Psoas muscle (tissue), 7 donors: ENCODE measurements at regions not wholly inside any gene's neighbourhood (a gene's known extent, or its start where the extent isn't known, plus 50 kb on each side); places are given as distances from the start of the nearest gene placed in this dataset.

Experiments
- ATAC-seq, 4 donors: fragments of 200-7000 bp; cut with Tn5 transposase; one replicate each; pipeline ENCODE4 v1.9.1; 2020; ENCODE audit warnings: moderate library complexity in 3 of 4, mild to moderate bottlenecking in 2 of 4
- DNase-seq, 2 donors: peaks; one replicate each; pipeline ENCODE4 v3.0.0-alpha.2; 2020
- H3K27ac ChIP-seq: fragments of 200-600 bp; one replicate; pipeline ENCODE4 v1.8.0; 2022
- H3K27me3 ChIP-seq, 3 donors: fragments of 200-600 bp in 1 of 3; one replicate each; pipeline versions ENCODE4 v1.6.1 to v1.8.0; 2013 to 2022; ENCODE audit warnings: low read length in 2 of 3, mild to moderate bottlenecking in 2 of 3, moderate library complexity in 1 of 3; ENCODE audit not compliant: insufficient read depth in 3 of 3
- H3K36me3 ChIP-seq, 2 donors: fragments of 200-600 bp in 1 of 2; one replicate each; pipeline versions ENCODE4 v1.6.1 to v1.8.0; 2013 to 2022; ENCODE audit warnings: low read depth in 1 of 2, mild to moderate bottlenecking in 1 of 2, moderate library complexity in 1 of 2; ENCODE audit not compliant: insufficient read depth in 1 of 2
- H3K4me1 ChIP-seq: fragments of 200-600 bp; one replicate; pipeline ENCODE4 v1.8.0; 2022
- H3K4me3 ChIP-seq: fragments of 200-600 bp; one replicate; pipeline ENCODE4 v1.8.0; 2022; ENCODE audit warnings: mild to moderate bottlenecking
- H3K9me3 ChIP-seq: fragments of 200-600 bp; one replicate; pipeline ENCODE4 v1.8.0; 2022
- WGBS, 3 donors: extraction: QIAGEN DNeasy Blood & Tissue Kit; methylation state at CpG; one replicate each; pipeline versions ENCODE4 v1.1.6 to v1.1.7; 2013; 5-methylcytosine and 5-hydroxymethylcytosine counted together
- intact Hi-C, 2 donors: fragments of 100-400 bp; cut with DNase I; formaldehyde crosslinking; loops; one replicate each; pipeline versions ENCODE4 v1.11.0 to v1.14.2; 2022
- TF ChIP-seq, protein P1 (sequence below): fragments of 200-600 bp; IDR thresholded peaks from one replicate; pipeline ENCODE4 v1.8.0; 2022; ENCODE audit warnings: antibody characterized with exemption
- donor health status: healthy with polysubstance abuse.
- donor health status: DM: no; HTN: no; CAD: no; lungs with moderate emphysema.
- donor health status: Bipolar disorder and iron deficiency.
- donor health status: healthy.
- donor health status: DM: yes; HTN: yes; CAD: no.
- donor health status: DM: no; HTN: no; CAD: no.
- donor health status: DM: yes; HTN: yes; CAD: no.

DNA sequence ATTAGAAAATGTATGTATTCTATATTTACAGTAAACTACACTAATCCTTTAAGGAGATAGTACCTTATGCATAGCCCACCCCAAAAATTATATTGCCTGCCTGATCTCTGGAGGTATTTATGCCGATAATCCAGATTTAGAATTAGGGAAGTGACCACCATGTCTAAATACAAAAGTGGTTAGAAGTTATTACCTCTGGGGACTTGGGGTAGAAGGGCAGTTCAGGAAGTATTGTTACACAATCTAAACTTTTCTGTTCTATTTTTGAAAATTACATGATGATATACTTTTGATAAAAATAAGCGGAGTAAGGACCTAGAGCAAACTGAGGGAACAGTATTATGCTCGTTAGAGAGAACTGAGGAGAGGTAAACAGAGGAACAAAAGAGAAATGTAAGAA is 90.5 kb upstream of the ZP4 start:
- TF ChIP-seq, protein P1, sequence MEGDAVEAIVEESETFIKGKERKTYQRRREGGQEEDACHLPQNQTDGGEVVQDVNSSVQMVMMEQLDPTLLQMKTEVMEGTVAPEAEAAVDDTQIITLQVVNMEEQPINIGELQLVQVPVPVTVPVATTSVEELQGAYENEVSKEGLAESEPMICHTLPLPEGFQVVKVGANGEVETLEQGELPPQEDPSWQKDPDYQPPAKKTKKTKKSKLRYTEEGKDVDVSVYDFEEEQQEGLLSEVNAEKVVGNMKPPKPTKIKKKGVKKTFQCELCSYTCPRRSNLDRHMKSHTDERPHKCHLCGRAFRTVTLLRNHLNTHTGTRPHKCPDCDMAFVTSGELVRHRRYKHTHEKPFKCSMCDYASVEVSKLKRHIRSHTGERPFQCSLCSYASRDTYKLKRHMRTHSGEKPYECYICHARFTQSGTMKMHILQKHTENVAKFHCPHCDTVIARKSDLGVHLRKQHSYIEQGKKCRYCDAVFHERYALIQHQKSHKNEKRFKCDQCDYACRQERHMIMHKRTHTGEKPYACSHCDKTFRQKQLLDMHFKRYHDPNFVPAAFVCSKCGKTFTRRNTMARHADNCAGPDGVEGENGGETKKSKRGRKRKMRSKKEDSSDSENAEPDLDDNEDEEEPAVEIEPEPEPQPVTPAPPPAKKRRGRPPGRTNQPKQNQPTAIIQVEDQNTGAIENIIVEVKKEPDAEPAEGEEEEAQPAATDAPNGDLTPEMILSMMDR, result no peak

DNA sequence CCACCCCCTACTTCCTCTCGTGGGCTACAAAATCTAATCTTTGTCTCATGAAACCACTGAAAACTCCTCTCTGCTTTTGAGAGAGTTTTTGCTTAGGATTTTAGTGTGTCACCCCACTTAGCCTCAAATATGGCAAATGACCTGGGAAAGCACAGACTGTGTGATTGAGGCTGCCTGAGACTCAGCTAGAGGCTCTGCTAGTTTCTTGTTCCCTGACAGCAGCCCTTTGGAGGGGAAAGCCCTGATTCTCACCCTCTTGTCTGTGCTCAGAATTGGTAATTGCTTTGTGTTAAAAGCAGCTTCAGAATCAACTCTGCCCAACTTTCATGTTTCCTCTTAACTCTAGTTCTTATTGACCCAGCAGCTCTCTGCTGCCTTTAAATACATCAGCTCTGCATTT is 85.6 kb upstream of the ZP4 start:
- 23 to 54% (median 48%) methylated on average over 1 of the region's 1 CpG for WGBS, 3 donors
- no peak overlapping the region for H3K27ac ChIP-seq
- intact Hi-C loops, result no loop called here
- no peaks in the 10 kb centered on the region for H3K4me1 ChIP-seq
- H3K27me3 ChIP-seq, result no peaks in the 10 kb centered on the region
- ATAC-seq (no peak), DNase-seq (no peak)
- no peak overlapping the region for H3K4me3 ChIP-seq
- no peaks in the 10 kb centered on the region for H3K9me3 ChIP-seq
- TF ChIP-seq, protein P1, result no peak
- H3K36me3 ChIP-seq, result no peaks in the 10 kb centered on the region

More for the DNA sequence above, 90.5 kb upstream of the ZP4 start:
- WGBS, 3 donors, result 73 to 81% (median 77%) methylated on average over 3 of the region's 3 CpGs
- Histone ChIP-seq H3K9me3 (no peaks in the 10 kb centered on the region), H3K27me3 (no peaks in the 10 kb centered on the region), H3K36me3 (no peaks in the 10 kb centered on the region), H3K4me1 (no peaks in the 10 kb centered on the region), H3K27ac (no peak overlapping the region), H3K4me3 (no peak overlapping the region)
- ATAC-seq (no peak), DNase-seq (no peak)
- intact Hi-C loops, result no loop called here

DNA sequence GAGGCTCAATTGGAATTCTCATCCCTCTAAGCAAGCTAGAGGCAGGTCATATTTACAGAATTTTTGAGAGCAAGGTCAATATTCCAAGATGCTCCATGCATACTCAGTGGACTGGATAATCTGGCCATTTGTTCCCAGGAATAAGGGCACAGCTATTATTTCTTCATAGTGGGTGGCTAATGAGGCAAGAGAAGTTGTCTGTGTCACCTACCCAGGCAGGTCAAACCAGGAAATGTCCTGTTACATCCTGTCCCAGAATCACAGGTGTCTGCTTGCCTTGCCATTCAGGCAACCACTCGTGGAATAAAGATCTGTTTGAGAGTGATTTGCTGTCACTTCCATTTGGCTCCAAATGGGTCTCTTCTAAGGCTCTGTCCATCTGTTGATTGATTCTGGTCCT is 85.2 kb upstream of the ZP4 start:
- Histone ChIP-seq H3K36me3 (no peaks in the 10 kb centered on the region), H3K4me1 (no peaks in the 10 kb centered on the region), H3K9me3 (no peaks in the 10 kb centered on the region), H3K27ac (no peak overlapping the region), H3K4me3 (no peak overlapping the region), H3K27me3 (no peaks in the 10 kb centered on the region)
- intact Hi-C loops, result no loop called here
- TF ChIP-seq, protein P1, result no peak
- 5 to 11% (median 8%) methylated on average over 1 of the region's 1 CpG for WGBS, 3 donors
- ATAC-seq (no peak), DNase-seq (no peak)

DNA sequence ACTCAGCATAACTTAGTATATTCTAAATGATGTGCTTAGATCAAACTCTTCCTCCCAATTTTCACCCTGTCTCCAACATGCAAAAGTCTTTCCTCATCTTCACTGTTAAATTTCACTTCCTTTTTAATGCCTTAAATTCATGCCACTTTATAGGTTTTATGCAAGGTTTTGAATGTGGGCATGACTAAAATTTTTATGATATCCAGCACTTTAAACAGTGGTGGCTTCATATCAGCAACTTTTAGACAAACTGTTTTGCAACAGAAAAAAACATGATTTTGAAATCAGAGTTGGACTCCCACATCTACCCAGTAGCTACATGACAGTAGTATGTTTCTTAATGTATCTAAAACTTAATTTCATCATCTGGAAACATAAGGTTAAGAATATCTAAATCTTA is 84.7 kb upstream of the ZP4 start:
- Histone ChIP-seq H3K27me3 (no peaks in the 10 kb centered on the region), H3K4me1 (no peaks in the 10 kb centered on the region), H3K4me3 (no peak overlapping the region), H3K27ac (no peak overlapping the region), H3K36me3 (no peaks in the 10 kb centered on the region), H3K9me3 (no peaks in the 10 kb centered on the region)
- intact Hi-C loops, result no loop called here
- TF ChIP-seq, protein P1, result no peak
- DNase-seq (no peak), ATAC-seq (no peak)

DNA sequence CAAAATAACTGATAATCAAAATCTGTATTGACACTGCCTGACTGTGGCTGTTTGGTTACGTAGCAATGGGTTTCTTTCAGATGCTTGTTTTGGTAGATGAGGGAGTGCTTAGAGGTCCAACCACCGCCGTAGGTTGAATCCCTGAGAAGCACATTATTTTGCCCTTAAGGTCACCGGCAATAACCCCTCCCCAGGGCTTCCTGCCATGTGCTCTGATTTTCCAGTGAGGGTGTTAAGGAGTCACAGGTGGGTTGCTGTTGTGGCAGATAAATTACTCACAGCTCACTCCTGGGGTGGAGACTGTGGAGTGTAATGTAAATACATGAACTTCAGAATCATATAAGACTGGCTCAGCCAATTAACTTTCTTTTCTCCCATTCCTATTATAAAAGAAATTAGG is 81.5 kb upstream of the ZP4 start:
- no peaks in the 10 kb centered on the region for H3K4me1 ChIP-seq
- H3K9me3 ChIP-seq, result no peaks in the 10 kb centered on the region
- no peaks in the 10 kb centered on the region for H3K27me3 ChIP-seq
- TF ChIP-seq, protein P1, result no peak
- DNase-seq (no peak), ATAC-seq (no peak)
- H3K36me3 ChIP-seq, result no peaks in the 10 kb centered on the region
- 47 to 54% (median 48%) methylated on average over 4 of the region's 4 CpGs for WGBS, 3 donors
- H3K27ac ChIP-seq, result no peak overlapping the region
- intact Hi-C loops, result no loop called here
- H3K4me3 ChIP-seq, result no peak overlapping the region
